AG10803 (cell line): ENCODE measurements at regions not wholly inside any gene's neighbourhood (a gene's known extent, or its start where the extent isn't known, plus 50 kb on each side); places are given as distances from the start of the nearest gene placed in this dataset.
"Not testable (repeated sequence)": the region's sequence is repeated elsewhere in the genome, so short reads cannot be mapped to it uniquely, and the experiment has no call there.

Experiments used
- DNase-seq: peaks from one replicate; pipeline ENCODE4 v3.0.0; 2010; ENCODE audit warnings: low read depth
- H3K4me3 ChIP-seq: 2 replicates; pipeline ENCODE4 v1.5.1; 2011; ENCODE audit warnings: mild to moderate bottlenecking, low read length, control low read depth
- TF ChIP-seq, protein P1 (sequence below): conservative IDR thresholded peaks from 2 replicates; pipeline ENCODE4 v1.5.1; 2011; ENCODE audit warnings: mild to moderate bottlenecking, low read length, control low read depth, inconsistent platforms

DNA sequence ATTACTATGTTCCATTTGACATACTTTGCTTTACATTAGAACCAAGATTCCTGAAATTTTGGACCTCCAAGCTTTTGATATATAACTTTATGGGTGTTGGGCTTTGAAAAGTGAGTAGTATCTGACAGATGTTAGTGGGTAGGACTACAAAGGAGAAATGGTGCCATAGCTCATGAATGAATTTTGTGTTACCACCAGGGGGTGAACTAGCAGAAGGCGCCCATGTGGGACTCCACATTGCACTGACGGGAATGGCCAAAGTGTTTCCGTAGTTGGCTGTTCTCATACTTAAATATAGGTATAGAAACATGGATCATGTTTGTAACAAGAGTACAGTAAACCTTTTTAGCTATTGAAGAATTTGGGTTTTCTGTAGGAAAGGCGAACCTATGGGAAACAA lies 337.5 kb downstream of the FLRT2 start:
- TF ChIP-seq, protein P1, sequence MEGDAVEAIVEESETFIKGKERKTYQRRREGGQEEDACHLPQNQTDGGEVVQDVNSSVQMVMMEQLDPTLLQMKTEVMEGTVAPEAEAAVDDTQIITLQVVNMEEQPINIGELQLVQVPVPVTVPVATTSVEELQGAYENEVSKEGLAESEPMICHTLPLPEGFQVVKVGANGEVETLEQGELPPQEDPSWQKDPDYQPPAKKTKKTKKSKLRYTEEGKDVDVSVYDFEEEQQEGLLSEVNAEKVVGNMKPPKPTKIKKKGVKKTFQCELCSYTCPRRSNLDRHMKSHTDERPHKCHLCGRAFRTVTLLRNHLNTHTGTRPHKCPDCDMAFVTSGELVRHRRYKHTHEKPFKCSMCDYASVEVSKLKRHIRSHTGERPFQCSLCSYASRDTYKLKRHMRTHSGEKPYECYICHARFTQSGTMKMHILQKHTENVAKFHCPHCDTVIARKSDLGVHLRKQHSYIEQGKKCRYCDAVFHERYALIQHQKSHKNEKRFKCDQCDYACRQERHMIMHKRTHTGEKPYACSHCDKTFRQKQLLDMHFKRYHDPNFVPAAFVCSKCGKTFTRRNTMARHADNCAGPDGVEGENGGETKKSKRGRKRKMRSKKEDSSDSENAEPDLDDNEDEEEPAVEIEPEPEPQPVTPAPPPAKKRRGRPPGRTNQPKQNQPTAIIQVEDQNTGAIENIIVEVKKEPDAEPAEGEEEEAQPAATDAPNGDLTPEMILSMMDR = no peak
- no peak for DNase-seq
- H3K4me3 ChIP-seq = no peak overlapping the region

GRCh38 chr14:85865701-85866100 lies 335.8 kb downstream of the FLRT2 start:
- DNase-seq = no peak
- TF ChIP-seq, protein P1 = no peak

GRCh38 chr14:85858634-85859033 lies 328.7 kb downstream of the FLRT2 start:
- no peak overlapping the region for H3K4me3 ChIP-seq
- TF ChIP-seq, protein P1 = no peak
- DNase-seq = no peak

More at GRCh38 chr14:85865701-85866100, 335.8 kb downstream of the FLRT2 start:
- no peak overlapping the region for H3K4me3 ChIP-seq

DNA sequence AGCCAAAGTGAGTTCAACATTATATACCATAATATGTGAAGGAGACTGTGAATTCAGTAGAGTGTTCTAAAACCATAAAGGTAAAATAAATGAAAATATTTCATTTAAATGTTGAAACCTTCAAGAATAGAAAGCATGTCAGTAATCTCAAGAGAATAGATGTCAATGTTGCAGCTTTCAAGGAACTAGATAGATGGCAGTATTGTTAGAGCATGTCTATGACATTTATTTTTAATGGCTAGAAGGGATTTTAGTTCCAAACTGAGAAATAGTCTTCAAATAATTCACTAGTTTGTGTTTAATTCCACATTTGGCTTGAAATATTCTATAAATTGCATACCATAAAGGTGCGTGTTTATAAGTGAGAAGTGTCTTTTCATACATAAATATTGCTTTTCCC lies 326.5 kb downstream of the FLRT2 start:
- no peak for DNase-seq
- H3K4me3 ChIP-seq = no peak overlapping the region
- TF ChIP-seq, protein P1 = no peak

- TF ChIP-seq, protein P1 = no peak
- H3K4me3 ChIP-seq = no peak overlapping the region
- DNase-seq = peak; percentile 16
Measured at GRCh38 chr14:85853996-85854526, 324.1 kb downstream of the FLRT2 start.

- DNase-seq = no peak
- no peak overlapping the region for H3K4me3 ChIP-seq
- TF ChIP-seq, protein P1 = no peak
Measured at GRCh38 chr14:85852906-85853305, 323.0 kb downstream of the FLRT2 start.

DNA sequence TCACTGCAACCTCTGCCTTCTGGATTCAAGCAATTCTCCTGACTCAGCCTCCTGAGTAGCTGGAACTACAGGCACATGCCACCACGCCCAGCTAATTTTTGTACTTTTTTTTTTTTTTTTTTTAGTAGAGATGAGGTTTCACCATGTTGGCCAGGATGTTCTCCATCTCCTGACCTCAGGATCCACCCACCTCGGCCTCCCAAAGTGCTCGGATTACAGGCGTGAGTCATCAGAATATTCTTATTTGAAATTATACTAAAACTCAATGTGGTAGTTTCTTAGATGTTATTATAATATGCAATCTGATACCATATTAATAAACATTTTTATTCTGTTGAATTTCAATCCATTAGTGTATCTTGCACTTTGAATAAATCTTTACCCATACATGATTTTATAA lies 322.2 kb downstream of the FLRT2 start:
- DNase-seq, H3K4me3 ChIP-seq: not testable (repeated sequence)

- not testable (repeated sequence) for DNase-seq, H3K4me3 ChIP-seq
Measured at GRCh38 chr14:85830549-85830948, 300.6 kb downstream of the FLRT2 start.

- H3K4me3 ChIP-seq, DNase-seq: not testable (repeated sequence)
Measured at GRCh38 chr14:85829601-85830000, 299.7 kb downstream of the FLRT2 start.
